ENCODE measurements at regions not wholly inside any gene's neighbourhood (a gene's known extent, or its start where the extent isn't known, plus 50 kb on each side); places are given as distances from the start of the nearest gene placed in this dataset.
"Not testable (repeated sequence)": the region's sequence is repeated elsewhere in the genome, so short reads cannot be mapped to it uniquely, and the experiment has no call there.

- DNase-seq = no peak
Measured at GRCh38 chr3:94615275-94616065, 552.6 kb downstream of the NSUN3 start.

- DNase-seq = no peak
Measured at GRCh38 chr3:94616833-94617232, 554.0 kb downstream of the NSUN3 start.

- no peak for DNase-seq
Measured at GRCh38 chr3:94617312-94617711, 554.5 kb downstream of the NSUN3 start.

GRCh38 chr3:94619643-94620042, 556.8 kb downstream of the NSUN3 start:
- DNase-seq = no peak

GRCh38 chr3:94626573-94626972, 563.7 kb downstream of the NSUN3 start:
- no peak for DNase-seq

- DNase-seq = no peak
Measured at GRCh38 chr3:94627689-94628088, 564.8 kb downstream of the NSUN3 start.

- DNase-seq = no peak
Measured at GRCh38 chr3:94643400-94643799, 580.5 kb downstream of the NSUN3 start.

- no peak for DNase-seq
Measured at GRCh38 chr3:94645790-94646189, 582.9 kb downstream of the NSUN3 start.

- no peak for DNase-seq
Measured at GRCh38 chr3:94647131-94647530, 584.3 kb downstream of the NSUN3 start.

- DNase-seq = not testable (repeated sequence)
Measured at GRCh38 chr3:94648270-94649180, 585.7 kb downstream of the NSUN3 start.

- DNase-seq = no peak
Measured at GRCh38 chr3:94654096-94654495, 591.2 kb downstream of the NSUN3 start.

- no peak for DNase-seq
Measured at GRCh38 chr3:94665922-94666321, 603.1 kb downstream of the NSUN3 start.

GRCh38 chr3:94671078-94671477, 608.2 kb downstream of the NSUN3 start:
- DNase-seq = no peak

- no peak for DNase-seq
Measured at GRCh38 chr3:94673876-94674275, 611.0 kb downstream of the NSUN3 start.

- DNase-seq = no peak
Measured at GRCh38 chr3:94686208-94686607, 623.3 kb downstream of the NSUN3 start.

GRCh38 chr3:94693997-94694640, 631.3 kb downstream of the NSUN3 start:
- DNase-seq = no peak

GRCh38 chr3:94694894-94695293, 632.0 kb downstream of the NSUN3 start:
- DNase-seq = no peak

- DNase-seq = no peak
Measured at GRCh38 chr3:94704467-94704866, 641.6 kb downstream of the NSUN3 start.

GRCh38 chr3:94709249-94709902, 646.5 kb downstream of the NSUN3 start:
- DNase-seq = no peak

- no peak for DNase-seq
Measured at GRCh38 chr3:94714194-94714593, 651.3 kb downstream of the NSUN3 start.

GRCh38 chr3:94716326-94717018, 653.6 kb downstream of the NSUN3 start:
- DNase-seq = no peak

GRCh38 chr3:94734206-94734605, 671.3 kb downstream of the NSUN3 start:
- no peak for DNase-seq

All from stimulated activated CD4-positive, alpha-beta T cell treated with anti-CD3 and anti-CD28 coated beads, Interleukin-4, amount 100 ng/mL, for 24 hours (primary cell).